ENCODE measurements at regions not wholly inside any gene's neighbourhood (a gene's known extent, or its start where the extent isn't known, plus 50 kb on each side); places are given as distances from the start of the nearest gene placed in this dataset.

DNA sequence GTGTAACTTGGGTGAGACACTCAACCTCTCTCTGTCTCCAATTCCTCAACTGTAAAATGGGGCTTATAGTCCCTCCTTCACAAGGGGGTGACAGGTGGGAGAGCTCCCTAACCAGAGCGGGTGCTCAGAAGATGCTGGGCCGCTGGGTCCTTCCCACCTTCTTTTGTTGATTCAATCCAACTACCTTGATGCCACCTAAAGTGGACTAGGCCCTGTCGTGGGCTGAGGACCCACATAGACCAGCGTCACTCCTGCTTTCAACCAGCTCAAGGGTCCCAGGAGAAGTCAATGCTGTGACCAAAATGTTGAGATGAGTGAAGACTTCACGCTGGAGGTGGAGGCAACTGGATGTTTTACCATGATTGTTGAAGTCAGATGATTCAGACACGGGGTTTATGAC lies 72.7 kb upstream of the WNT11 start:
- TF ChIP-seq, protein P1, sequence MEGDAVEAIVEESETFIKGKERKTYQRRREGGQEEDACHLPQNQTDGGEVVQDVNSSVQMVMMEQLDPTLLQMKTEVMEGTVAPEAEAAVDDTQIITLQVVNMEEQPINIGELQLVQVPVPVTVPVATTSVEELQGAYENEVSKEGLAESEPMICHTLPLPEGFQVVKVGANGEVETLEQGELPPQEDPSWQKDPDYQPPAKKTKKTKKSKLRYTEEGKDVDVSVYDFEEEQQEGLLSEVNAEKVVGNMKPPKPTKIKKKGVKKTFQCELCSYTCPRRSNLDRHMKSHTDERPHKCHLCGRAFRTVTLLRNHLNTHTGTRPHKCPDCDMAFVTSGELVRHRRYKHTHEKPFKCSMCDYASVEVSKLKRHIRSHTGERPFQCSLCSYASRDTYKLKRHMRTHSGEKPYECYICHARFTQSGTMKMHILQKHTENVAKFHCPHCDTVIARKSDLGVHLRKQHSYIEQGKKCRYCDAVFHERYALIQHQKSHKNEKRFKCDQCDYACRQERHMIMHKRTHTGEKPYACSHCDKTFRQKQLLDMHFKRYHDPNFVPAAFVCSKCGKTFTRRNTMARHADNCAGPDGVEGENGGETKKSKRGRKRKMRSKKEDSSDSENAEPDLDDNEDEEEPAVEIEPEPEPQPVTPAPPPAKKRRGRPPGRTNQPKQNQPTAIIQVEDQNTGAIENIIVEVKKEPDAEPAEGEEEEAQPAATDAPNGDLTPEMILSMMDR (IDR thresholded peaks at IDR 0.05) = no peak
- DNase-seq (ENCODE audit: low spot score) = no peak
- Histone ChIP-seq H3K9me3 (peaks cover 4 to 9% of the 10 kb centered on the region in 2 donors), H3K4me1 (no peaks in the 10 kb centered on the region), H3K27me3 (no peaks in the 10 kb centered on the region), H3K27ac (no peak overlapping the region), H3K4me3 (no peak overlapping the region), H3K36me3 (no peaks in the 10 kb centered on the region)

DNA sequence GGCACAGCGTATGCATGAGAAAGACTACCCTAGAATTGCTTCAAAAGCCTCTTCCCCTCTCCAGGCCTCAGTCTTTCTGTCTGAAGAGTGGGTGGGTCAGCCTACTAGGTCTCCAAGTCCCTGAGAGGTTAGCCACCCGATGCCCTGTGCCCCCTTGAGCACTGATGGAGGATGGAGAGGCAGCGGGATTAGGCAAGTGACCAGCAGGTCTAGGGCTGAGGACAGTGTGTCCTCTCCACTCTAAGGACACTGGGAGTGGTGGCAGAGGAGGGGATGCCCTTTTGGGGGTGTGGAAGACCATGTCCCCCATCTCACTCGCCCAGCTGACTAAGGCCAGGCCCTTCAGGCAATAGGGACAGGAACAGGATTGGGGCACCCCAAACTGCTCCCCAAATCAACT lies 72.2 kb upstream of the WNT11 start:
- no peak overlapping the region for H3K4me3 ChIP-seq
- H3K27ac ChIP-seq = no peak overlapping the region
- TF ChIP-seq, protein P1 (IDR thresholded peaks at IDR 0.05) = no peak
- peaks cover 5 to 14% of the 10 kb centered on the region in 2 donors for H3K9me3 ChIP-seq
- H3K4me1 ChIP-seq = no peaks in the 10 kb centered on the region
- no peaks in the 10 kb centered on the region for H3K36me3 ChIP-seq
- no peaks in the 10 kb centered on the region for H3K27me3 ChIP-seq
- no peak for DNase-seq (ENCODE audit: low spot score)

DNA sequence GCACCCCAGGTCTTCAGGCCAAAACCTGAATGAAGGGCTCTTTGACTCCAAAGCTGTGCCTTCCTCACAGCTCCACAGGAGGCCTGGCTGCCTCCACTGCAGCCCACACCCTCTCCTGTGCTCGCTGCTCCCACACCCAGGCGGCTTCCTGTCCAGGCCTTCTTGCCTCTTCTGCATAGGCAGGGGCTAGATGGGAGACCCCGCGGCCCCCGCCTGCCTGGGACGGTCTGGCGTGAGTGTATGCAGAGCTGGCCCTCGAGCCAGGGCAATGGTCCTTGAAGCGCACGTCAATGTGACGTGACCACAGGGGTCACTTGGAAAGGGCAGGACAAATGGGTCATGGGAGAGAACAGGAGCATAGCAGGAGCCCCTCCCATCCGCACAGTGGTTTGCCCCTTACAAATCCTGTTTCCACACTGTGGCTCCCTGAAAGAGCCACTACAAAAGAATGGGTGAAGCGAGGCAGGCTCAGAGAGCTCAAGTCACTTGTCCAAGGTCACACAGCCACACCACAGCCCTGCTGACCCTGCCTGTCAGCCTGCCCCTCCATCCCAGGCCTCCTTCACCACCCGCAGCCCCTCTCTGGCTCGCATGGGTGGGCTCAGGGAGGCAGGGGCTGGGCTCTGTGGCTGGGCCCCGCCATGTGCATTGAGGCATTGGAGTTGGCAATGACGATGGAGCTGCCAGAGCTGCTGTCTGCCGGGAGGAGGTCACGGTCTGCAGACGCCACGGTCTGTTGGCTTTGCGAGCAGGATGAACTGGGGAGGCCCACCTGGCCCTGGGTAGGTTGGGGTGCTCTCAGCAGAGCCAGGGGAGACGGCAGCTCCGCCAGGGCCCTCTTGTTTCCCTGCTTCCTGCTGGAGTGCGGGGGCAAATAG lies 71.2 kb upstream of the WNT11 start:
- H3K4me1 ChIP-seq = no peaks in the 10 kb centered on the region
- H3K36me3 ChIP-seq = no peaks in the 10 kb centered on the region
- DNase-seq (ENCODE audit: low spot score) = no peak
- no peaks in the 10 kb centered on the region for H3K27me3 ChIP-seq
- H3K9me3 ChIP-seq = peaks cover 5 to 15% of the 10 kb centered on the region in 2 donors
- H3K27ac ChIP-seq = no peak overlapping the region
- H3K4me3 ChIP-seq = no peak overlapping the region
- TF ChIP-seq, protein P1 (IDR thresholded peaks at IDR 0.05) = no peak

DNA sequence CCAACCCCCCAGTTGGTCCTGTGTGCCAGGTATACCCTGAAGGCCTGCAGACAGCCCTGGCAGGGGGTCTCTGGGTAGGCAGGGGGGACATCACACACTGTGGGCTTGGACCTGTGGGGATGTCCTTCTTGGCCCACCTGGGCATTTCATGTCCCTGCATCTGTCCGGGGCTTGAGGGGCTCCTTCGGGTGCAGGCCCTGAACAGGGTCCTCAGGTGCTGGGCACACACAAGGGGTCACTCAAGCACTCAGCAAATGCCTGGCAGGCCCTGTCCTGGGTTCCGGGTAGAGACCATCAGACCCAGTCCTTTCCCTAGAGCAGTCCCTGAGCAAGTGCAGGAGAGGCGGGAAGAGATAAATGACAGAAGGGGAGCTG lies 70.5 kb upstream of the WNT11 start:
- TF ChIP-seq, protein P1 (IDR thresholded peaks at IDR 0.05) = no peak
- Histone ChIP-seq H3K4me3 (no peak overlapping the region), H3K27me3 (no peaks in the 10 kb centered on the region), H3K36me3 (no peaks in the 10 kb centered on the region), H3K9me3 (peaks cover 5 to 15% of the 10 kb centered on the region in 2 donors), H3K4me1 (no peaks in the 10 kb centered on the region), H3K27ac (no peak overlapping the region)
- no peak for DNase-seq (ENCODE audit: low spot score)

DNA sequence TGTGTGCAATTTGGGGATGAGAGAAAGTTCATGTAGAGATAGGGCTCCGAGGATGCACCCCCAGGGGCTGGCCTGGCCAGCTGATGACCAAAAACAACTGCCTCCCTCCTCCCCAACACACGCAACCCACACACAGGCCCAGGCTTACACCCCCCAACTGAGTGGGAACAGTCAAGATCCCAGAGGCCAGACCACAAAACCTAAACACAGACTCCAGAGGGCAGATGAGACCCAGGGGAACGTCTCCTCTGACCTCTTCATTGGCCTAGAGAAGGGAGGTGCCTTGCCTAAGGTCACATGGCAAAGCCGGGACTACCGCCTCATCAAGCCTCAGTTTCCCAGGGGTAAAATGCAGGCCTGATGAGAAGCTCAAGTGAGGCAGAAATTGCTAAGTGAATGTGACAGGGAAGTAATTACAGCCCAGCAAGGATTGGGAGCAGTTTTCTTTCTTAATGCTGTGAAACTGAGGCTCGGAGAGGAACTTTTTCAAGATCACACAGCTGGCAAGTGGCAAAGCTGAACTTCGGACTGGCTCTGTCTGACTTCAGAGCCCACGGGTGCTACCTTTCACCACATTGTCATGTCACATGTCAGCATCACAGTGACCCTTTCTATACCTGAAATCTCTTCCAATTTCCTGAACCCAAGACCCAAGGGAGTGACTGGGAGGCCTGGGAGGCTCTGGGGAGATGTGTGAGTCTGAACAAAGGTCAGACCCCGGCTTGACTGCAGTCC lies 69.9 kb upstream of the WNT11 start:
- Histone ChIP-seq H3K27me3 (no peaks in the 10 kb centered on the region), H3K9me3 (peaks cover 5 to 15% of the 10 kb centered on the region in 2 donors), H3K4me1 (no peaks in the 10 kb centered on the region), H3K4me3 (no peak overlapping the region), H3K27ac (no peak overlapping the region), H3K36me3 (no peaks in the 10 kb centered on the region)
- no peak for DNase-seq (ENCODE audit: low spot score)
- TF ChIP-seq, protein P1 (IDR thresholded peaks at IDR 0.05) = no peak

Measured in right atrium auricular region (tissue), 2 donors.